ENCODE measurements at regions not wholly inside any gene's neighbourhood (a gene's known extent, or its start where the extent isn't known, plus 50 kb on each side); places are given as distances from the start of the nearest gene placed in this dataset.

- no peak overlapping the region for H3K27ac Mint-ChIP-seq
- peaks cover 3% of the 10 kb centered on the region; the same call in 1 of the 2 replicates for H3K27me3 Mint-ChIP-seq (ENCODE audit: insufficient read depth)
- peaks cover 19% of the 10 kb centered on the region for H3K36me3 Mint-ChIP-seq (ENCODE audit: low read depth)
- H3K4me1 Mint-ChIP-seq (ENCODE audit: low read depth): peaks cover 26% of the 10 kb centered on the region
- H3K4me3 Mint-ChIP-seq: no peak overlapping the region
- no peak for TF ChIP-seq CTCF (IDR thresholded peaks at IDR 0.05)
- H3K9me3 Mint-ChIP-seq: peaks cover 20% of the 10 kb centered on the region
- DNase-seq: no peak
These were observed 293.1 kb downstream of the MAP2K4 start for GRCh38 chr17:12313786-12314185.

GRCh38 chr17:12316021-12316420 is 295.3 kb downstream of the MAP2K4 start:
- Mint-ChIP-seq H3K36me3 (ENCODE audit: low read depth) (peaks cover 19% of the 10 kb centered on the region), H3K9me3 (peaks cover 20% of the 10 kb centered on the region), H3K27me3 (ENCODE audit: insufficient read depth) (peaks cover 3% of the 10 kb centered on the region; the same call in 1 of the 2 replicates), H3K4me1 (ENCODE audit: low read depth) (peaks cover 48% of the 10 kb centered on the region), H3K27ac (0 out of 2 replicates have a peak overlapping the region, but pooled peaks have one; percentile 6), H3K4me3 (no peak overlapping the region)
- DNase-seq: no peak
- TF ChIP-seq CTCF (IDR thresholded peaks at IDR 0.05): no peak

GRCh38 chr17:12318571-12319266 is 298.0 kb downstream of the MAP2K4 start:
- Mint-ChIP-seq H3K4me1 (ENCODE audit: low read depth) (peaks cover 54% of the 10 kb centered on the region), H3K9me3 (no peaks in the 10 kb centered on the region; the same call in 1 of the 2 replicates), H3K27ac (peak overlapping the region; percentile 79), H3K4me3 (peak overlapping the region; percentile 59), H3K27me3 (ENCODE audit: insufficient read depth) (peaks cover 5% of the 10 kb centered on the region), H3K36me3 (ENCODE audit: low read depth) (peaks cover 5% of the 10 kb centered on the region; the same call in 1 of the 2 replicates)
- DNase-seq: peak; percentile 9
- no peak for TF ChIP-seq CTCF (IDR thresholded peaks at IDR 0.05)

- TF ChIP-seq CTCF (IDR thresholded peaks at IDR 0.05): no peak
- no peaks in the 10 kb centered on the region for H3K9me3 Mint-ChIP-seq
- peak overlapping the region; percentile 70 for H3K27ac Mint-ChIP-seq
- H3K36me3 Mint-ChIP-seq (ENCODE audit: low read depth): no peaks in the 10 kb centered on the region
- peak; percentile 82 for DNase-seq
- H3K27me3 Mint-ChIP-seq (ENCODE audit: insufficient read depth): peaks cover 4% of the 10 kb centered on the region; the same call in 1 of the 2 replicates
- no peak overlapping the region for H3K4me3 Mint-ChIP-seq
- H3K4me1 Mint-ChIP-seq (ENCODE audit: low read depth): peaks cover 56% of the 10 kb centered on the region
These were observed 299.6 kb downstream of the MAP2K4 start for GRCh38 chr17:12320286-12320685.

GRCh38 chr17:12328204-12328603 is 307.5 kb downstream of the MAP2K4 start:
- H3K4me3 Mint-ChIP-seq: no peak overlapping the region
- H3K36me3 Mint-ChIP-seq (ENCODE audit: low read depth): peaks cover 18% of the 10 kb centered on the region
- no peaks in the 10 kb centered on the region for H3K27me3 Mint-ChIP-seq (ENCODE audit: insufficient read depth)
- H3K27ac Mint-ChIP-seq: no peak overlapping the region
- TF ChIP-seq CTCF (IDR thresholded peaks at IDR 0.05): no peak
- H3K9me3 Mint-ChIP-seq: peaks cover 34% of the 10 kb centered on the region
- peaks cover 6% of the 10 kb centered on the region; the same call in 1 of the 2 replicates for H3K4me1 Mint-ChIP-seq (ENCODE audit: low read depth)
- DNase-seq: no peak
